Fibroblast of villous mesenchyme (primary cell): ENCODE measurements at regions not wholly inside any gene's neighbourhood (a gene's known extent, or its start where the extent isn't known, plus 50 kb on each side); places are given as distances from the start of the nearest gene placed in this dataset.
A peak's percentile ranks its signal among the peaks of the same experiment; 100 is the strongest.

Source experiments
- DNase-seq: peaks from one replicate; pipeline ENCODE4 v3.0.0-alpha.2; 2010; ENCODE audit warnings: low read depth
- H3K4me3 ChIP-seq: 2 replicates; pipeline ENCODE4 v1.5.1; 2011; ENCODE audit warnings: low read depth, mild to moderate bottlenecking, low read length
- TF ChIP-seq, protein P1 (sequence below): IDR thresholded peaks from 2 replicates; pipeline ENCODE4 v1.5.1; 2012; ENCODE audit warnings: low read depth, mild to moderate bottlenecking, low read length; ENCODE audit not compliant: insufficient read depth

DNA sequence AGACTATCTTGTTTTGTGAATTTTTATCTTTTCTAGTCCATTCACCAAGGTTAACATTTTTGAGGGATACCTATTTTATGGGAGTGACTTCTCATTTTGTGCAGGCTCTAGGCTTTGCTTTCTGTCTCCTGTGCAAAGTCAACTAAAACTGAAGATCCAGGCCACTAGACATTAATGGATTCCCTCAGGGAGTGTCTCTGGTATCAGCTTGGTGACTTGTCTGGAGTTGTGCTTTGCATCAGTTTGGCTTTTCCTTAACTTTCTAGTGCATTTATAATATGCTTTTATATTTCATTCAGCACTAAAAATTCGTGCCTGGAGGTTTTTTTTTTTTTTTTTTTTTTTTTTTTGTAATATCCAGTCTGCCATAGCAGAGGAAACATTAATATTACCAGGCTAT lies 144.2 kb downstream of the YIPF5 start:
- H3K4me3 ChIP-seq: no peak overlapping the region
- TF ChIP-seq, protein P1, sequence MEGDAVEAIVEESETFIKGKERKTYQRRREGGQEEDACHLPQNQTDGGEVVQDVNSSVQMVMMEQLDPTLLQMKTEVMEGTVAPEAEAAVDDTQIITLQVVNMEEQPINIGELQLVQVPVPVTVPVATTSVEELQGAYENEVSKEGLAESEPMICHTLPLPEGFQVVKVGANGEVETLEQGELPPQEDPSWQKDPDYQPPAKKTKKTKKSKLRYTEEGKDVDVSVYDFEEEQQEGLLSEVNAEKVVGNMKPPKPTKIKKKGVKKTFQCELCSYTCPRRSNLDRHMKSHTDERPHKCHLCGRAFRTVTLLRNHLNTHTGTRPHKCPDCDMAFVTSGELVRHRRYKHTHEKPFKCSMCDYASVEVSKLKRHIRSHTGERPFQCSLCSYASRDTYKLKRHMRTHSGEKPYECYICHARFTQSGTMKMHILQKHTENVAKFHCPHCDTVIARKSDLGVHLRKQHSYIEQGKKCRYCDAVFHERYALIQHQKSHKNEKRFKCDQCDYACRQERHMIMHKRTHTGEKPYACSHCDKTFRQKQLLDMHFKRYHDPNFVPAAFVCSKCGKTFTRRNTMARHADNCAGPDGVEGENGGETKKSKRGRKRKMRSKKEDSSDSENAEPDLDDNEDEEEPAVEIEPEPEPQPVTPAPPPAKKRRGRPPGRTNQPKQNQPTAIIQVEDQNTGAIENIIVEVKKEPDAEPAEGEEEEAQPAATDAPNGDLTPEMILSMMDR: no peak
- DNase-seq: no peak

DNA sequence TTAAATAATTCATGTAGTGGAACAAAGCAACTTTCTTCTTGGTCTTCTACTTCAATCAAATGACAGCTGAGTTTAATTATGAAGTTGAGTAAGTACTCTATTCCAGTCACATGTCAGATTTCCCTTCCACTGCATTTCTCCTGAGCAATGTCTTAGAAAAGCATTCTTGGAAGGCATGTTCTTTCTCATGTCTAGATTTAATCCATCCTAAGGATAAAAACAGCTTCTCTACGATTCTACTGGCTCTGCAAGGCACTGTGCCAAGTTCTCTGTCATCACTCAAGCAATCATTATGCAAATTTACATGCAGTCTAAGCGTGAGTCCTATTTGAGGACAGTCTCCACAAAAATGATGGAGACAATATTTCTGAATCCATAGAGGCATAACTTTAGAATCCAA lies 142.4 kb downstream of the YIPF5 start:
- DNase-seq: peak; percentile 89
- H3K4me3 ChIP-seq: no peak overlapping the region

DNA sequence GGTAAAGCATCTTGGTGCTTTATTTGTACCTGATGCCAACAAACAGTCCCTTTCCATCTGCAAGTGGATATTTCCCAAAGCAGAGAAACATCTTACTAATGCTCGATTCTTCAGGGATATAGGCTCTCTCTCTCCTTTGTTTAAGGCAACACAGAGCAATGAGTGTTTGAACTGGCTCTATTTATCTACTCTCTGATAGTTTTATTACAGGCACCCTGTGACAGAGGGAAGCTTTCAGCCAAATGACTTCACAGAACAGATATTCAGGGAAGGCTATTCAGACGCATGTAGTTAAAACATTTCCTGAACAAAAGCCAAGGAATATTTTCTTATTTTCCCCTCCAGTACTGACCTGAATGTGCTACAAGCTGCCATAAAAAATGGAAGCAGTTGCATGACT lies 141.8 kb downstream of the YIPF5 start:
- TF ChIP-seq, protein P1: no peak
- H3K4me3 ChIP-seq: peak overlapping the region; percentile 7
- peak; percentile 92 for DNase-seq

More for the DNA sequence above, 142.4 kb downstream of the YIPF5 start:
- TF ChIP-seq, protein P1: no peak

DNA sequence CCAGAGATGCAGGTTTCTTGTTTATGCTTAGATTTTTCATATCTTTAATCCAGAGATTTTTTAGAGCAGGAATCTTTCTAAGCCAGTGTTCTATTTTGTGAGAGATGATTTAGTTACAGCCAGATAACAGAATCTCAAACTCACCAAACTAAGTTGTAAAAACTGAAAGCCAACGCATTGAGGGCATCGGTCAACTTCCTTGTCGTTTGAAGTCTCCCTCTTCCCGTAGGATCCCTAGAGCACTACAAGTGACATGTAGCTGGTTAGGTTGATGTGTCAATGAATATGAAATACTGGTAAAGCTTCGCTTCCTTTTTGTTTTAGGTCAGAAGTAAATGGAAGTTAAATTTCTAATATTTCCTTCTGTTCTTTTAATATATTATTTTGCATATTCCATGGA lies 139.6 kb downstream of the YIPF5 start:
- TF ChIP-seq, protein P1: no peak
- H3K4me3 ChIP-seq: no peak overlapping the region
- no peak for DNase-seq

DNA sequence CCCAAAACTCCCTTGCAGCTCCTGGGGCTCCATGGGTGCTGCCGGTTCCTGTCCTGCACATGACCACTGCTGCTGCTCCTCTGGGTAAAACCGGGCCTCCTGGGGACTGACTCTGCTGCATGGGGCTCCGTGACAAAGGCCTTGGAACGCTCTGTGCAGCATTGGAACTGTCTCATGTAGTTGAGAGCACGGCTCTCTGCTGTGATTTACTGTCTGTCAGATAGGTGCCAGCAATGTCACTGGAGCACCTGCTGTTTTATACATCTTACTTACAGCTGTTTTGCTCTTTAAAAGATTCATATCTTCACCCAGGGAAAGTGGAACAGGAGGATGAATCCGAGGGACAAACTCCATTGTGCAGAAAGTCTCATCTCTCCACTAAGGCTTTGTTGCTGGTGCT lies 138.1 kb downstream of the YIPF5 start:
- DNase-seq: no peak
- TF ChIP-seq, protein P1: no peak
- no peak overlapping the region for H3K4me3 ChIP-seq

DNA sequence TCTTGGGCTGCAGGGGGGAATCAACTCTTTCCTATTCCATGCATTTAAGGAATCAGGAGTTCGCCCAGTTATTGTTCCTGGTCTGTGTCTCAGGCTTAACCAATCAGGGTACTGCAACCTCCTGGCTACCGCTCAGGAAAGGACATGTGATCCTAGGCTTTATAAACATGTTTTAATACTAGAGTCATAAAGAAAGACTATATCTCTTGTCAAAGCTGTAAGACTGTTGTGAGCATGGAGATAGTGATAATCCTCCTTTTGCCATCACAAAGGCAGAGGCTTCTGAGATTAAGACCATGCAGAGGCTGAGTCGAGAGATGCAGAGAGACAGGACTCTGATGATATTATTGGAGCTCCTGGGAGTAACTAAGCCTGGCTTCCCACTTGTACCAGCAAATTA lies 137.0 kb downstream of the YIPF5 start:
- peak; percentile 55 for DNase-seq
- no peak overlapping the region for H3K4me3 ChIP-seq
- TF ChIP-seq, protein P1: no peak

DNA sequence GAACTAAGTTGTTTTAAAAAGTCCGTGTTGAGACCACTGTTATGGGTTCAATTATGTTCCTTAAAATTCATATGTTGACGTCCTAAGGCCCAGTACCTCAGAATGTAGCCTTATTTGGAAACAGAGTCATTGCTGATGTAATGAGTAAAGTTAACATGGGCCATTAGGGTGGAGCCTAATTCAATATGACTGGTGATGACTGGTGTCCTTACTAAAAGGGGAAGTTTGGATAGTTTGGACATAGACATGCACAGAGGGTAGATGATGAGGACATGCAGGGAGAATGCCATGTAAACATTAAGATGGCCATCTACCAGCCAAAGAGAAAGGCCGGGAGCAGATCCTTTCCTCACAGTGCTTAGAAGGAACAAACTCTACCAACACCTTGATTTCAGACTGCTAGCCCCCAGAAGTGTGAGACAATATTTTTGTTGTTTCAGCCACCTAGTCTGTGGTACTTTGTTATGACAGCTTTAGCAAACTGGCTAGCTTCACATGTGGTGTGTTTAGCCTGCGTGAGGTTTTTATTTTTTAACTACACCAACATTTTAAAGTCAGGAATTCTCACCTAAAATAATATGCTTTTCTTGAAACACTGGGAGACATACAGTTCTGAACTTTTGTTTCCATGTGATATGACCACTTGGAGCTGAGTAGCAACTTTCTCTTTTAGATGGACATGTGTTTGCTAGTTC lies 135.3 kb downstream of the YIPF5 start:
- DNase-seq: no peak
- no peak overlapping the region for H3K4me3 ChIP-seq
- TF ChIP-seq, protein P1: no peak
